GM18868 (cell line): ENCODE measurements at regions not wholly inside any gene's neighbourhood (a gene's known extent, or its start where the extent isn't known, plus 50 kb on each side); places are given as distances from the start of the nearest gene placed in this dataset.

ENCODE experiments used
- ATAC-seq: cut with Tn5 transposase; IDR thresholded peaks from one replicate; pipeline ENCODE4 v1.9.1; 2021; ENCODE audit warnings: mild to moderate bottlenecking, moderate library complexity; ENCODE audit not compliant: unreplicated experiment

- ATAC-seq: no peak
These were observed 947.0 kb downstream of the REEP3 start for GRCh38 chr10:64468219-64468618.

GRCh38 chr10:64476506-64476905 lies 955.3 kb downstream of the REEP3 start:
- ATAC-seq: no peak

GRCh38 chr10:64477791-64478190 lies 956.6 kb downstream of the REEP3 start:
- no peak for ATAC-seq

- no peak for ATAC-seq
These were observed 963.7 kb downstream of the REEP3 start for GRCh38 chr10:64484811-64485330.

- no peak for ATAC-seq
These were observed 964.9 kb downstream of the REEP3 start for GRCh38 chr10:64486149-64486548.

GRCh38 chr10:64486901-64487300 lies 965.7 kb downstream of the REEP3 start:
- no peak for ATAC-seq

- no peak for ATAC-seq
These were observed 973.7 kb downstream of the REEP3 start for GRCh38 chr10:64494901-64495300.

GRCh38 chr10:64497306-64497705 lies 976.1 kb downstream of the REEP3 start:
- no peak for ATAC-seq

- ATAC-seq: no peak
These were observed 980.6 kb downstream of the REEP3 start for GRCh38 chr10:64501807-64502206.

- no peak for ATAC-seq
These were observed 981.7 kb downstream of the REEP3 start for GRCh38 chr10:64502936-64503335.

GRCh38 chr10:64503429-64503828 lies 982.2 kb downstream of the REEP3 start:
- ATAC-seq: no peak

GRCh38 chr10:64505501-64505900 lies 984.3 kb downstream of the REEP3 start:
- no peak for ATAC-seq

GRCh38 chr10:64506963-64507362 lies 985.8 kb downstream of the REEP3 start:
- ATAC-seq: no peak

- no peak for ATAC-seq
These were observed 986.4 kb downstream of the REEP3 start for GRCh38 chr10:64507651-64508028.

GRCh38 chr10:64508029-64508661 lies 986.9 kb downstream of the REEP3 start:
- ATAC-seq: no peak

- ATAC-seq: no peak
These were observed 994.9 kb downstream of the REEP3 start for GRCh38 chr10:64515970-64516699.

GRCh38 chr10:64518456-64518855 lies 997.3 kb downstream of the REEP3 start:
- ATAC-seq: no peak

GRCh38 chr10:64519427-64519826 lies 998.2 kb downstream of the REEP3 start:
- no peak for ATAC-seq

GRCh38 chr10:64519831-64520230 lies 998.6 kb downstream of the REEP3 start:
- no peak for ATAC-seq

- ATAC-seq: no peak
These were observed 1002.0 kb downstream of the REEP3 start for GRCh38 chr10:64523065-64523759.

- ATAC-seq: no peak
These were observed 1007.2 kb downstream of the REEP3 start for GRCh38 chr10:64528294-64529002.
